ENCODE measurements at regions not wholly inside any gene's neighbourhood (a gene's known extent, or its start where the extent isn't known, plus 50 kb on each side); places are given as distances from the start of the nearest gene placed in this dataset.

- Histone ChIP-seq H3K27ac (no peak overlapping the region), H3K9me3 (no peaks in the 10 kb centered on the region), H3K4me2 (no peak overlapping the region), H3K4me3 (no peak overlapping the region), H3K4me1 (peaks cover 14% of the 10 kb centered on the region)
- WGBS (ENCODE audit: missing lambda C conversion rate) = 6% methylated on average over 2 of the region's 2 CpGs
- ATAC-seq (no peak), DNase-seq (ENCODE audit: low read depth in 1 of 2, low spot score in 1 of 2) (no peak), FAIRE-seq (no peak)
- ChIA-PET POLR2A (no interaction called here), CTCF (interaction anchor here (1.1 to 1.2 kb wide), 2 partner anchors 32 to 41 kb away, joined by 3 read pairs; no protein-coding TSS in a partner anchor)
- TF ChIP-seq HOXB13 (CRISPR knock-in tag; IDR thresholded peaks at IDR 0.05; ENCODE audit: low read depth) (no peak), ZSCAN20 (CRISPR knock-in tag; IDR thresholded peaks at IDR 0.05) (no peak), ESRRA (IDR thresholded peaks at IDR 0.05; ENCODE audit: borderline replicate concordance, low read length) (no peak), BHLHE40 (IDR thresholded peaks at IDR 0.05; ENCODE audit: low read depth, low read length) (no peak), MAX (IDR thresholded peaks at IDR 0.05) (no peak), ZFP36 (IDR thresholded peaks at IDR 0.05; ENCODE audit: borderline replicate concordance, partially characterized antibody) (no peak), KDM5A (IDR thresholded peaks at IDR 0.05) (no peak), POLR2AphosphoS2 (conservative IDR thresholded peaks at IDR 0.05; ENCODE audit: low read length) (no peak), MYC (IDR thresholded peaks at IDR 0.05; ENCODE audit: borderline replicate concordance, low read length) (no peak), SMC3 (IDR thresholded peaks at IDR 0.05) (no peak), HEYL (CRISPR knock-in tag; IDR thresholded peaks at IDR 0.05) (no peak), CBX2 (IDR thresholded peaks at IDR 0.05; ENCODE audit: borderline replicate concordance, low read depth) (no peak), RAD21 (conservative IDR thresholded peaks at IDR 0.05 in 1 of 2, IDR thresholded peaks at IDR 0.05 in 1 of 2) (no peak), USF2 (IDR thresholded peaks at IDR 0.05) (no peak)
- TF ChIP-seq, protein P1, sequence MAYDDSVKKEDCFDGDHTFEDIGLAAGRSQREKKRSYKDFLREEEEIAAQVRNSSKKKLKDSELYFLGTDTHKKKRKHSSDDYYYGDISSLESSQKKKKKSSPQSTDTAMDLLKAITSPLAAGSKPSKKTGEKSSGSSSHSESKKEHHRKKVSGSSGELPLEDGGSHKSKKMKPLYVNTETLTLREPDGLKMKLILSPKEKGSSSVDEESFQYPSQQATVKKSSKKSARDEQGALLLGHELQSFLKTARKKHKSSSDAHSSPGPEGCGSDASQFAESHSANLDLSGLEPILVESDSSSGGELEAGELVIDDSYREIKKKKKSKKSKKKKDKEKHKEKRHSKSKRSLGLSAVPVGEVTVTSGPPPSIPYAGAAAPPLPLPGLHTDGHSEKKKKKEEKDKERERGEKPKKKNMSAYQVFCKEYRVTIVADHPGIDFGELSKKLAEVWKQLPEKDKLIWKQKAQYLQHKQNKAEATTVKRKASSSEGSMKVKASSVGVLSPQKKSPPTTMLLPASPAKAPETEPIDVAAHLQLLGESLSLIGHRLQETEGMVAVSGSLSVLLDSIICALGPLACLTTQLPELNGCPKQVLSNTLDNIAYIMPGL (CRISPR knock-in tag; IDR thresholded peaks at IDR 0.05; ENCODE audit: borderline replicate concordance) = no peak
Measured at GRCh38 chr7:131720703-131721102, 164.3 kb upstream of the PODXL start.

DNA sequence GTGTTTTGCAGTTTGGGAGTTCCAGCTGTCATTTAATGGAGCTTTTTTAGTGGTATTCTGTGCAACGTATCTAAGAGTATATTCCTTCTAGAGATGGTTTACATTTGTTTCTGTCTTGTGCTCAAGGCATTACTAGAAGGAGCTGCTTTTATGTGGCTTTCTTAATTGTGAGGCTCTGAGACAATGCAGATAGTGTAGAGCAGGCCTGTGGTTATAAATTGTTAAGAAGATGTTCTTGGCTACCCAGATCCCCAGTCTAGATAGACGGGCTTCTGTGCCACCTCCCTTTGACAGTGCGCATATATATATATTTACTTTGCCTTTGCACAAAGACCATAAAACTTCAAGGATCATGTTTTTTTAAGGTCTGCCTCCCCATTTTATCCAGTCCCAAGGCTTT, 160.8 kb upstream of the PODXL start:
- DNase-seq (ENCODE audit: low read depth in 1 of 2, low spot score in 1 of 2) (no peak), ATAC-seq (no peak), FAIRE-seq (no peak)
- Histone ChIP-seq H3K4me2 (no peak overlapping the region), H3K4me3 (no peak overlapping the region), H3K4me1 (no peaks in the 10 kb centered on the region), H3K9me3 (no peaks in the 10 kb centered on the region), H3K27ac (no peak overlapping the region)
- WGBS (ENCODE audit: missing lambda C conversion rate) = 73% methylated on average over 3 of the region's 3 CpGs
- CTCF ChIA-PET = interaction anchor here (0.6 to 2.2 kb wide), 4 partner anchors 28 to 142 kb away, joined by 3 to 6 read pairs (median 4); no protein-coding TSS in a partner anchor
- POLR2A ChIA-PET = no interaction called here
- TF ChIP-seq POLR2A (IDR thresholded peaks at IDR 0.05; ENCODE audit: low read length) (no peak), RNF2 (IDR thresholded peaks at IDR 0.05; ENCODE audit: borderline replicate concordance, low read depth) (no peak), NPAS2 (CRISPR knock-in tag; IDR thresholded peaks at IDR 0.05; ENCODE audit: borderline replicate concordance) (no peak), NFE2L2 (conservative IDR thresholded peaks at IDR 0.05; ENCODE audit: low read length) (no peak)

DNA sequence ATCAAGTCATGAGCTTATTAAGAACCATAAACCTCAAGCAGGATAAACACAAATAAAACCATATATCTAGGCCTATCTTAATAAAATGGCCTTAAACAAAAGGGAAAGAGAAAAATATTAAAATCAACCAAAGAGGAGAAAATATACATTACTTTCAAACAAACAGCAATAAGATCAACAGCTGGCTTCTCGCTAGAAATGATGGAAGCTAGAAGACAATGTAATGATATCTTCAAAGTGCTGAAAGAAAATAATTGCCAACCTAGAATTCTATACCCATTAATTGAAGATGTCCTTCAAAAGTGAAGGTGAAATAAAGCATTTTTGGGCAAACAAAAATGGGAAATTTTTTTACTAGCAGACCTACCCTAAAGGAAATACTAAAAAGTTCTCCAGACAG, 142.9 kb upstream of the PODXL start:
- Histone ChIP-seq H3K4me1 (no peaks in the 10 kb centered on the region), H3K9me3 (peaks cover 5% of the 10 kb centered on the region; the same call in 1 of the 3 replicates), H3K4me2 (no peak overlapping the region), H3K27ac (no peak overlapping the region), H3K4me3 (no peak overlapping the region)
- no peak for DNase-seq (ENCODE audit: low read depth in 1 of 2, low spot score in 1 of 2)
- 33% methylated on average over 1 of the region's 1 CpG for WGBS (ENCODE audit: missing lambda C conversion rate)
- ChIA-PET POLR2A (no interaction called here), CTCF (interaction anchor here (5.4 kb wide), 1 partner anchor 9 kb away, joined by 69 read pairs; no protein-coding TSS in a partner anchor)
- no peak for FAIRE-seq
- ATAC-seq = no peak
- TF ChIP-seq RNF2 (IDR thresholded peaks at IDR 0.05; ENCODE audit: borderline replicate concordance, low read depth) (no peak), HOXB13 (CRISPR knock-in tag; IDR thresholded peaks at IDR 0.05; ENCODE audit: low read depth) (no peak), NPAS2 (CRISPR knock-in tag; IDR thresholded peaks at IDR 0.05; ENCODE audit: borderline replicate concordance) (no peak), CBX8 (IDR thresholded peaks at IDR 0.05) (no peak), EHMT2 (IDR thresholded peaks at IDR 0.05; ENCODE audit: low read depth) (no peak), NFE2L2 (conservative IDR thresholded peaks at IDR 0.05; ENCODE audit: low read length) (no peak), CHD4 (IDR thresholded peaks at IDR 0.05; ENCODE audit: borderline replicate concordance) (no peak), HOXA7 (CRISPR knock-in tag; IDR thresholded peaks at IDR 0.05) (no peak), KDM5A (IDR thresholded peaks at IDR 0.05) (no peak)
- TF ChIP-seq, protein P2, sequence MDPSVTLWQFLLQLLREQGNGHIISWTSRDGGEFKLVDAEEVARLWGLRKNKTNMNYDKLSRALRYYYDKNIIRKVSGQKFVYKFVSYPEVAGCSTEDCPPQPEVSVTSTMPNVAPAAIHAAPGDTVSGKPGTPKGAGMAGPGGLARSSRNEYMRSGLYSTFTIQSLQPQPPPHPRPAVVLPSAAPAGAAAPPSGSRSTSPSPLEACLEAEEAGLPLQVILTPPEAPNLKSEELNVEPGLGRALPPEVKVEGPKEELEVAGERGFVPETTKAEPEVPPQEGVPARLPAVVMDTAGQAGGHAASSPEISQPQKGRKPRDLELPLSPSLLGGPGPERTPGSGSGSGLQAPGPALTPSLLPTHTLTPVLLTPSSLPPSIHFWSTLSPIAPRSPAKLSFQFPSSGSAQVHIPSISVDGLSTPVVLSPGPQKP (IDR thresholded peaks at IDR 0.05; ENCODE audit: low read depth, low read length) = no peak

Measured in A549 (cell line).